ENCODE measurements at regions not wholly inside any gene's neighbourhood (a gene's known extent, or its start where the extent isn't known, plus 50 kb on each side); places are given as distances from the start of the nearest gene placed in this dataset.

GRCh38 chr16:85528528-85529387, 84.4 kb upstream of the GSE1 start:
- TF ChIP-seq, protein P1, sequence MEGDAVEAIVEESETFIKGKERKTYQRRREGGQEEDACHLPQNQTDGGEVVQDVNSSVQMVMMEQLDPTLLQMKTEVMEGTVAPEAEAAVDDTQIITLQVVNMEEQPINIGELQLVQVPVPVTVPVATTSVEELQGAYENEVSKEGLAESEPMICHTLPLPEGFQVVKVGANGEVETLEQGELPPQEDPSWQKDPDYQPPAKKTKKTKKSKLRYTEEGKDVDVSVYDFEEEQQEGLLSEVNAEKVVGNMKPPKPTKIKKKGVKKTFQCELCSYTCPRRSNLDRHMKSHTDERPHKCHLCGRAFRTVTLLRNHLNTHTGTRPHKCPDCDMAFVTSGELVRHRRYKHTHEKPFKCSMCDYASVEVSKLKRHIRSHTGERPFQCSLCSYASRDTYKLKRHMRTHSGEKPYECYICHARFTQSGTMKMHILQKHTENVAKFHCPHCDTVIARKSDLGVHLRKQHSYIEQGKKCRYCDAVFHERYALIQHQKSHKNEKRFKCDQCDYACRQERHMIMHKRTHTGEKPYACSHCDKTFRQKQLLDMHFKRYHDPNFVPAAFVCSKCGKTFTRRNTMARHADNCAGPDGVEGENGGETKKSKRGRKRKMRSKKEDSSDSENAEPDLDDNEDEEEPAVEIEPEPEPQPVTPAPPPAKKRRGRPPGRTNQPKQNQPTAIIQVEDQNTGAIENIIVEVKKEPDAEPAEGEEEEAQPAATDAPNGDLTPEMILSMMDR (IDR thresholded peaks at IDR 0.05; ENCODE audit: poor library complexity), result peak; percentile 29
- TF ChIP-seq EZH2 (IDR thresholded peaks at IDR 0.05; ENCODE audit: borderline replicate concordance) (no peak), EZH2phosphoT487 (IDR thresholded peaks at IDR 0.05; ENCODE audit: low read depth, severe bottlenecking, unreplicated experiment) (no peak)

Measured in hepatocyte (in vitro differentiated cells).